SU-DHL-6 (cell line): ENCODE measurements at regions not wholly inside any gene's neighbourhood (a gene's known extent, or its start where the extent isn't known, plus 50 kb on each side); places are given as distances from the start of the nearest gene placed in this dataset.

Experiments used
- CTCF ChIP-seq: fragments of 200-600 bp; sonication (generic); IDR thresholded peaks from one replicate; pipeline ENCODE4 v1.5.1; 2017; ENCODE audit warnings: antibody characterized with exemption, mild to moderate bottlenecking, low read length, moderate library complexity; ENCODE audit not compliant: insufficient read depth, poor library complexity, severe bottlenecking
- EZH2phosphoT487 ChIP-seq: fragments of 200-600 bp; sonication (generic), shearing (Covaris generic); conservative IDR thresholded peaks from 2 replicates; pipeline ENCODE4 v1.6.1; 2018; ENCODE audit warnings: mild to moderate bottlenecking, antibody characterized with exemption, low read length, moderate library complexity, mixed read lengths

- no peak for TF ChIP-seq CTCF
- TF ChIP-seq EZH2phosphoT487: no peak
These were observed 398.9 kb downstream of the IGSF11 start for GRCh38 chr3:118635711-118636110.
